WTC11 (cell line): ENCODE measurements at regions not wholly inside any gene's neighbourhood (a gene's known extent, or its start where the extent isn't known, plus 50 kb on each side); places are given as distances from the start of the nearest gene placed in this dataset.

Experiments used
- ATAC-seq: fragments of 200-7000 bp; cut with Tn5 transposase; 2 replicates; pipeline ENCODE4 v1.10.0; 2021; ENCODE audit warnings: mild to moderate bottlenecking, moderate library complexity
- CTCF ChIA-PET: fragments of 300-600 bp; sonication (Branson Sonifier 250); formaldehyde crosslinking; loops from one replicate; lab custom pipeline; 2021; ENCODE audit warnings: antibody characterized with exemption; lab: Charles Lee
- POLR2A ChIA-PET: fragments of 350-600 bp; sonication (Branson Sonifier 250); formaldehyde crosslinking; loops from one replicate; lab custom pipeline; 2021; ENCODE audit warnings: antibody characterized with exemption; lab: Charles Lee
- DNase-seq: peaks from one replicate; pipeline ENCODE4 v3.0.0; 2021; ENCODE audit warnings: low spot score
- H3K27ac Mint-ChIP-seq: 2 replicates; pipeline ENCODE4 v1.8.0; 2021; ENCODE audit warnings: mixed read lengths
- H3K27me3 Mint-ChIP-seq: 2 replicates; pipeline ENCODE4 v1.8.0; 2021; ENCODE audit warnings: low read depth, mild to moderate bottlenecking, moderate library complexity, mixed read lengths
- H3K36me3 Mint-ChIP-seq: 2 replicates; pipeline ENCODE4 v1.8.0; 2021; ENCODE audit warnings: mixed read lengths
- H3K4me1 Mint-ChIP-seq: 2 replicates; pipeline ENCODE4 v1.8.0; 2022; ENCODE audit warnings: mixed read lengths
- H3K4me3 Mint-ChIP-seq: 2 replicates; pipeline ENCODE4 v1.8.0; 2021; ENCODE audit warnings: mild to moderate bottlenecking, moderate library complexity, mixed read lengths
- H3K9me3 Mint-ChIP-seq: 2 replicates; pipeline ENCODE4 v1.8.0; 2021; ENCODE audit warnings: mixed read lengths
- AFF4 ChIP-seq: sonication (generic); formaldehyde crosslinking; IDR thresholded peaks from 2 replicates; pipeline ENCODE4 v1.8.1; 2023; ENCODE audit warnings: mild to moderate bottlenecking, missing genetic modification reagents, borderline replicate concordance
- ATF6 ChIP-seq: sonication (generic); formaldehyde crosslinking; IDR thresholded peaks from 2 replicates; pipeline ENCODE4 v1.8.1; 2023; ENCODE audit warnings: mild to moderate bottlenecking, missing genetic modification reagents
- CDX4 ChIP-seq: fragments of 250-450 bp; sonication (Bioruptor Pico); IDR thresholded peaks from 2 replicates; pipeline ENCODE4 v1.9.0; 2021; ENCODE audit warnings: moderate library complexity, mild to moderate bottlenecking, inconsistent platforms, borderline replicate concordance
- CREB1 ChIP-seq: sonication (generic); formaldehyde crosslinking; IDR thresholded peaks from 2 replicates; pipeline ENCODE4 v1.8.0; 2023; ENCODE audit warnings: mild to moderate bottlenecking, missing genetic modification reagents
- E2F1 ChIP-seq: sonication (generic); formaldehyde crosslinking; IDR thresholded peaks from 2 replicates; pipeline ENCODE4 v1.8.0; 2022; ENCODE audit warnings: mild to moderate bottlenecking, missing genetic modification reagents
- ETV6 ChIP-seq: sonication (generic); formaldehyde crosslinking; IDR thresholded peaks from 2 replicates; pipeline ENCODE4 v1.8.1; 2022; ENCODE audit warnings: mild to moderate bottlenecking, missing genetic modification reagents
- FOXK1 ChIP-seq: sonication (generic); formaldehyde crosslinking; IDR thresholded peaks from 2 replicates; pipeline ENCODE4 v1.8.0; 2022; ENCODE audit warnings: mild to moderate bottlenecking, moderate library complexity, missing genetic modification reagents
- GABPB1 ChIP-seq: sonication (generic); formaldehyde crosslinking; IDR thresholded peaks from 2 replicates; pipeline ENCODE4 v1.8.1; 2023; ENCODE audit warnings: mild to moderate bottlenecking, missing genetic modification reagents
- GRHL2 ChIP-seq: fragments of 250-450 bp; sonication (Bioruptor Pico); IDR thresholded peaks from 2 replicates; pipeline ENCODE4 v1.8.0; 2022; ENCODE audit warnings: mild to moderate bottlenecking, moderate library complexity; ENCODE audit not compliant: insufficient replicate concordance, severe bottlenecking
- PREB ChIP-seq: sonication (generic); formaldehyde crosslinking; IDR thresholded peaks from 2 replicates; pipeline ENCODE4 v1.8.1; 2022; ENCODE audit warnings: mild to moderate bottlenecking, missing genetic modification reagents, moderate library complexity, borderline replicate concordance
- RELA ChIP-seq: sonication (generic); formaldehyde crosslinking; IDR thresholded peaks from 2 replicates; pipeline ENCODE4 v1.8.1; 2022; ENCODE audit warnings: missing genetic modification reagents, mild to moderate bottlenecking, borderline replicate concordance
- RORB ChIP-seq: fragments of 250-450 bp; sonication (Bioruptor Pico); IDR thresholded peaks from 2 replicates; pipeline ENCODE4 v1.9.0; 2021; ENCODE audit warnings: mild to moderate bottlenecking
- SP1 ChIP-seq: sonication (generic); formaldehyde crosslinking; conservative IDR thresholded peaks from 2 replicates; pipeline ENCODE4 v1.8.1; 2022; ENCODE audit warnings: missing genetic modification reagents
- TP53 ChIP-seq: sonication (generic); formaldehyde crosslinking; IDR thresholded peaks from 2 replicates; pipeline ENCODE4 v1.8.1; 2023; ENCODE audit warnings: mild to moderate bottlenecking, missing genetic modification reagents
- ZNF219 ChIP-seq: sonication (generic); formaldehyde crosslinking; IDR thresholded peaks from 2 replicates; pipeline ENCODE4 v1.8.0; 2023; ENCODE audit warnings: missing genetic modification reagents, mild to moderate bottlenecking, borderline replicate concordance
- ZNF416 ChIP-seq: fragments of 250-450 bp; sonication (Bioruptor Pico); IDR thresholded peaks from 2 replicates; pipeline ENCODE4 v1.9.0; 2021; ENCODE audit warnings: mild to moderate bottlenecking, inconsistent platforms
- ZNF423 ChIP-seq: fragments of 250-450 bp; sonication (Bioruptor Pico); IDR thresholded peaks from 2 replicates; pipeline ENCODE4 v2.1.2; 2022; ENCODE audit warnings: mild to moderate bottlenecking, moderate library complexity

GRCh38 chr4:30968926-30969325 is 248.8 kb downstream of the PCDH7 start:
- TF ChIP-seq AFF4 (CRISPR knock-in tag) (no peak), GABPB1 (CRISPR knock-in tag) (no peak), RELA (CRISPR knock-in tag) (no peak), PREB (CRISPR knock-in tag) (no peak), ETV6 (CRISPR knock-in tag) (no peak), RORB (CRISPR knock-in tag) (no peak), ZNF219 (CRISPR knock-in tag) (no peak), TP53 (no peak), ATF6 (CRISPR knock-in tag) (no peak), E2F1 (CRISPR knock-in tag) (no peak), ZNF423 (CRISPR knock-in tag) (no peak), ZNF416 (CRISPR knock-in tag) (no peak), SP1 (CRISPR knock-in tag) (no peak), CDX4 (CRISPR knock-in tag) (no peak)
- DNase-seq: no peak
- Mint-ChIP-seq H3K4me3 (no peak overlapping the region), H3K27ac (no peak overlapping the region), H3K36me3 (no peaks in the 10 kb centered on the region), H3K27me3 (no peaks in the 10 kb centered on the region), H3K4me1 (peaks cover 14% of the 10 kb centered on the region), H3K9me3 (no peaks in the 10 kb centered on the region)
- ATAC-seq: no peak
- ChIA-PET POLR2A (no interaction called here), CTCF (no interaction called here)

- ChIA-PET CTCF (no interaction called here), POLR2A (no interaction called here)
- peaks cover 24% of the 10 kb centered on the region for H3K4me1 Mint-ChIP-seq
- no peaks in the 10 kb centered on the region for H3K9me3 Mint-ChIP-seq
- no peaks in the 10 kb centered on the region for H3K36me3 Mint-ChIP-seq
- ATAC-seq: no peak
- H3K4me3 Mint-ChIP-seq: no peak overlapping the region
- no peaks in the 10 kb centered on the region for H3K27me3 Mint-ChIP-seq
- H3K27ac Mint-ChIP-seq: no peak overlapping the region
- DNase-seq: no peak
- no peak for TF ChIP-seq FOXK1 (CRISPR knock-in tag)
- no peak for TF ChIP-seq CREB1
- no peak for TF ChIP-seq GRHL2 (CRISPR knock-in tag)
- TF ChIP-seq, all 79 proteins: peak for 0
These were observed 252.4 kb downstream of the PCDH7 start for GRCh38 chr4:30972542-30972941.
